DMS53 treated with DMSO at 0.1 percent for 48 hours (cell line): ENCODE measurements at regions not wholly inside any gene's neighbourhood (a gene's known extent, or its start where the extent isn't known, plus 50 kb on each side); places are given as distances from the start of the nearest gene placed in this dataset.
A peak's percentile ranks its signal among the peaks of the same experiment; 100 is the strongest.

Experiments
- DNase-seq: peaks from one replicate; lab custom pipeline; 2025; ENCODE audit not compliant: unreplicated experiment; lab: John Stamatoyannopoulos, UW

DNA sequence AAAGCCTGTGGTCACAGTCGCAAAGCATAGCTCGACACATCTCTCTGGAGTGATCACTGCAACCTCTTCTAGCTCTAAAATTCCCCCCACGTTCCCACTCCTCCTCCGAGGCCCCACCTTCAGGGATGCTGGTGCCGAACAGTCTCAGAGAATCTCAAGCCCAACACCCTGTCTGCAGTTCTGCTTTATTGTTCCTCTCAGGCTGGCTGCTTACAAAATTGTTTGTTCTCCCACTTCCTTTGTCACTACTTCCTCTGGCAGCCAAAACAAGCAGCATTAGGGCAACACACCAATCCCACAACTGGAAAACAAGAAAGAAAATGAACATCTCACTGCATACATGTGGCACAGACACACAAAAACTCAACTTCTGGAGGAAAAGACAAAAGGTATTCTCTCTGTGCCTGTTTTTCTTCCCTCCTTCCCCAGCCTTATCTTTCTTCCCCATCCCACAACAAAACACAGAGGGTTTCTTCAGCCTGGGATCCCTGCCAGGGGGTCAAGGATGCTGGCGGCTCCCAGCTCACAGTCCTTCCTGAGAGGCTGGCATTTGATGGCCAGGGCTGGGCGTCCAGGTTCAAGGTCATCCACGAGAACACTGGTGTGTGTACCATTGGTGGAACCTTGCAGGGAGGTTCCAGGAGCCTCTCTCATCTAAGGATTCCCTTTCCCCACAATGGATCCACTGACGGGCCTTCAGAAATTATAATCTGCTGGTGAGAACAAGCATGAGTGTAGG is 108.4 kb downstream of the TMCO5A start:
- DNase-seq, result no peak

DNA sequence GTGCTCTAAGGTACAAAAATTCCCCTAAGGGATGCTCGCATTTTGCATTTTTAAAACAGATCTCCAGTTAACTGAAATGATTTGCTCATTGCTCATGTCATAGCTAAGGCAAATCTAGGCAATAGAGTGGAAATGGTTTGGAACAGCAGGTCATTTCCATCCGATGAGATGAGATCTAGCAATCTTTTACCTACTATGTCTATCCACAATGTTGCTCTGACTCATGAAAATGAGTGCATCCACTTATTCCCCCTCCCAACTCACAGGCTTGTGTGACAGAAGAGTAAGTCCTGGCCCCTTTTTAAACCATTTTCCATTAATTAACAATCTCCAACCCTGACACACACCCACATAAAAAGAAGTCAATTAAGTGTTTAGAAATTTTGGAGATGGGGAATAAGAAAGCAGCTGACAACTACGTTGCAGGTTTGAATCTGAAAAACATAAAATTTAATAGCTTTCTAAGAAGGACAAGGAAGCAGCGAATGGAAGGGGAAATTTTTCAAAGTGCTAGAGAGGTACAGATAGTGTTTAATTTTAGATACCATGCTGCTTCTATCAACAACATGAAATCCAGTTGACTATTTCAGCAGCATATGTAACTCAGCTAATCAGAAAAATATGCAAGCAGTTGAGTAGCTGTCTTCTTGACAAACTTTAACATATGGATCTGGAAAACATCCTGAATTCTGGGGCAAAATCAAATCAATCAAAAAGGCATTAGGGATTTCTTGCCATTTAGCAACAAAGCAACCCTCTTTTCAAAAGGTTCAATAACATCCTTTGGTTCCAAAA is 112.0 kb downstream of the TMCO5A start:
- no peak for DNase-seq

DNA sequence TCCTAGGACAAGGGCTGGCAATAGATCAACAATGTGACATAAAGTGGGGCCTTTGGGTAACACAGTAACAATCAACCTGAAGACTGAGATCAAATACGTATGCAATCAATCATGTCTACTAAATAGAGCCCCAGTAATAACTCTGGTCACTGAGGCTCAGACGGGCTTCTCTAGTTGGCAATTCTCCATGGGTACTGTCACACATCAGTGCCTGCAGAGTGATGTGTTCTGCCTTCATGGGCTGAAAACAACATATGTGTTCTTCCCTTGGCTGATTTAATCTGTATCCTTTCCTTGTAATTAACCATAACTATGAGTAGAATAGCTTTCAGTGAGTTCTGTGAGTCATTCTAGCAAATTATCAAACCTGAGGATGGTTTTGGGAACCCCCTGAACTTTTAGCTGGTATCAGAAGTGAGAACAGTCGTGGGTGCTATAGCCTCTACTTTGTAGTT is 113.6 kb downstream of the TMCO5A start:
- DNase-seq, result no peak

DNA sequence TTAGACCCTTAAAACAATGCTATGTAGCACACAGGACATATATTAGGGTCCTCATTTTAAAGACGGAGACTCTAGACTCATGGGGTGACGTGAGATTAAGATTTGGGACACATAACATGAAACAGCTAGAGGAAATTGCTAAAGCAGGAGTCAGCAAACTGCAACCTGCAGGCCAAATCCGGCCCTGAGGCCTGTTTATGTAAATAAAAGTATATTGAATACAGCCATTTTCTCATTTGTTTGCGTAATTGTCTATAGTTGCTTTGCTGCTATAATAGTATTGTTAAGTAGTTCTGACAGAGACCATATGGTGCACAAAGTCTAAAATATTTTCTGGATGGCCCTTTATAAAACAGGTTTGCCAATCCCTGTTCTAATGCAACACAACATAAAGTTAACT is 115.5 kb downstream of the TMCO5A start:
- DNase-seq, result no peak

DNA sequence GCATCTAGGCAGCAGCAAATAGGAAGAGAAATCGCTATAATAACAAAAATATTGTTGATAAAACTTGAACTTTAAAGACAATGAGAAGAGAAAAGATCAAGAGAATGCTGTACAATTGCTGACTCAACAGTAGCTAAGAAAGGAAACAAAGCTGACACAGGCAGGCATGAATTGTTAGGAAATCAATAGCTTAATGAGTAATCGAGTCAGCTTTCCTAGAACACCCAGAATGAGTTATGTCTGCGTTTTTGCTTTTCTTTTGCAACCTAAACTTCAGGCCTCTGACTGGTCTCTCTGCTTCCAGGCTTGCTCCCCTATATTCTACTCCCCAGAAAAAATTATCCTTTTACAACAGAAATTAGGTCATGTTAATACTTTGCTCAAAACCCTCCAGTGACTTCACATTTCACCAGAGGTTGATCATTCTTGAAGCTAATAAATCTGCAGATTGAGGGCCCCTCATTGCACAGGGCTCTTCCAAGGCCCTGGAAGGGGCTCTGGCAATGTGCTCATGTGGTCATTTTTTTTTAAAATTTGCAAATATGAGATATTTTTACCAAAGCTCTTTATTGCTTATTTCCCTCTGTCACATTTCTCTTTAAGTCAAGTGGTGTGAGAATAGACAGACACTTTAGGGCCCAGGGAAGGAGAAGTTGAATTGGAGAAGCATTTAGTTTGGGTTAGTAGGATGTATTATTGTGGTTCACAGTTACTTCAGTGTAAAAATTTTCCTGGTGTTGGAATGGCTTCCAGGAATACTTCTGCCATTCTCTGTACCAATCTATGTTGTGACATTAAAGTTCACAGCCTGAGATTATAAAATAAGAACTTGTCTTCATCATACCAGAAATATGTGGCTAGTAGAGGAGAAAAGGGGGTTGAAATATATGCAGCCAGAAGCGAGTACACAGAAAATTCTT is 116.3 kb downstream of the TMCO5A start:
- DNase-seq, result no peak

DNA sequence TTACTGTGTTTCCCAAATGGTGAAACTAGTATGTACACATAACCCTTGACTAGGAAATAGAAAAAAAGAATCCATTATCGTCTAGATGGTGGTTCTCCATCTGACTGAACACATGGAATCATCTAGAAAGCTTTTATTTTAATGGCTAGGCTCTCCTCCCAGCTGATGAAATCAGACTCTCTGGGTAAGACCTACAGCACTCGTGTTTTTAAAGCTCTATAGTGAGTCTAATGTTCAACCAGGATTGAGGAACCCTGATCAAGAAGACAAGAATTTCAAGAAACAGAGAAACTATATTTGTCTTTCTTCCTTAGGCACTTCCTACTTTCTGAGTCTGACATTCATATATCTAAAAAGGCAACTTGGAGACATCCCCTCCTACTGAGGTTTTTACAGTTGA is 118.8 kb downstream of the TMCO5A start:
- no peak for DNase-seq

DNA sequence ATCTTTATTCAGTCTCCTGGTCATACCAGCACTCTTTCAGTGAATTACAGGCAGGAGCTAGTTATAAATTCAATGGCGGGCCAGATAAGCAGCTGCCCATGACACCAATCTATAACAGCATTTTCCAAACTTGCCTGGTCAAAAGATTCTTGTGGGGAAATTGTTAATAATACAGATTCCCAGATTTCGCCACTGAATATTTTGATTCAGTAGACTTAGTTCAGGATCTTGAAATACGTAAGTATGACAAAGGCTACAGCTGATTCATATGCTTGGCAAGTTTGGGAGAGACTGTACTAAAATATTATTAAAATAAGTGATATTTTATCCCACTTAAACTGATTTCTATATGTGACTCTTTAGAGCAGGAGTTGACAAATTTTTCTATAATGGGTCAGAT is 119.3 kb downstream of the TMCO5A start:
- DNase-seq, result no peak

DNA sequence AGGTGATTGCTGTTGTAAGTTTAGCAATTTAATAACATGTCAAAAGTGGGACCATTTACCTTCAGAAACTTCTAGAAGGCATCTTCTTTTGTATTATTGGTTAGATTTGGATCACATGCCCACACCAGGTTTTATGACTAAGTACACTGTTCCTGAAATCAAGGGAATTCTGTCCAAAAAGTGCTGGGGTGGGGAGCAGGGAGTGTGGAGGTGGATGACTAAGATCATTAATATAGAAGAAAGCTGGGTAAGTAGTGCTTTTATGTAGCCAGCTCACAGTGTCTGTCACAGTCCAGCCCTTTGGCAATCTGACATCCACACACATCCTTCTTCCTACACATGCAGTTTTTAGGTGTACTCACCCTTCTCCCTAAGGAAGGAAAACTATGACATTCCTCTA is 120.0 kb downstream of the TMCO5A start:
- no peak for DNase-seq

DNA sequence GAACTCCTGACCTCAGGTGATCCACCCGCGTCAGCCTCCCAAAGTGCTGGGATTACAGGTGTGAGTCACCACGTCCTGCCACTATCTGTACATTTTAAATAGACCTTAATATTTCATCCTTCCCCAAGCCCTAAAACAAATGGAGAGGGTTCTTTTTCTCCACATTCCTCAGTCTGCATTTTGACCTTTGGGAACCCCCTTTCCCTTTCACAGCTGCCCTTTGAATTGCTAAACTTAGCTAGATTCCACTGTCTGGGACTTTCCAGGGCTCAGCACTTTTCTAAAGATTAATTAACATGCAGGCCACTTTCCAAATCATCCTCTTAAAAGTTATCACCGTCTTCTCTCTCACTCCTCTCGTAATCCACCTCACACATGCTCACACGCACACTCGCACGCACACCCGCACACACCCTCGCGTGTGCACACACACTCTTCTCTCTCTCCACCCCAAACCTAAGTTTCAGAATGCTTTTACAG is 124.2 kb downstream of the TMCO5A start:
- DNase-seq, result no peak

DNA sequence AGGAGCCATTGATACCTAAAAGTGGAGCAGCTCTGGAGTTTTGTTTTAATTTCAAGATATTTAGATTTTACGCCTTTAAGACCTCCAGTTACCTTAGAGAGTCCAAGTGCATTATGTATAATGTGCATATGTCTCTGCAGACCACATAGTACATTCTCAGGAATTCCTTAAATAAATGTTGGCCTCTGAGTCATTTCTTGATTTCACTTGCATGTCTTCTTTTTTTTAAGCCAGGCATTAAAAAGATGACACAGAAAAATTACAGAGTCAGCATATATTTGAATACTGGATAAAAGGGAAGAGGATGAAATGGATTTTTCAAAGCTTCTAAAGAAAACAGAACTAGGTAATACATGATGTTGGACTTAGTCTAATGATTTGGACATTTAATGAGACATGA is 125.2 kb downstream of the TMCO5A start:
- no peak for DNase-seq

DNA sequence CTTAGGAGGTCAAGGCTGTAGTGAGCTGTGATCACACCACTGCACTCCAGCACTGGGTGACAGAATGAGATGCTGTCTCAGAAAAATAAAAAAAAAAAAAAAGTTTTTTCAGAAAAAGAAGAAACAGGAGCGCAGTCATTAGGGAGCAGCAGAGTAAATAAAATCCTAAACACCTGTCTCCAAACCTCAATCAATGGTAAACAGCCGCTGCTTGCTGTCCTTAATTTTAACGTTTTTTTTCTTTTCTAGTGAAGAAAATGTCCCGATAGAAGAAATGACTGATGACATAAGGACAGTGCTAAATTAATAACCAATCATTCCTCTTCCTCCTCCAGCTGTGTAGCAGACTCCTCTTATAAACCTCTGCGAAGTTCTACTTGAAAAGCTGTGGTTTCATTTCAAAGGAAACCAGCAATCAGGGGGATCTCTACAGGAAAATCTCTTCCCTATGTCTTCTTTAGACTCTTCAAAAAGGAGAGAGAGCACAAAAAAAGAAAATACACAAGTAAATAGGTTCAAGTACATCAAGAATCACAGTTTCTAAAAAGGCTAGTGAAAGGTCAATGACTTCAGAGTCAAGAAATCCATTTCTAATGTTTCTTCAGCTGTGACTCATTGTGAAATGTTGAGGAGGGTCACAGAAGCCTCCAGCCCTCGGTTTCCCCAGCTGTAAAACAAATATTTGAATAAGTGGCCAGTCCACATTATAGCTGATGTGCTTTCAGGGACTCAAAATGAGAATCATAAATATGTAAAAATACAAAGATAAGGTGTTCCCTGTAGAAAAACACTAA is 127.6 kb downstream of the TMCO5A start:
- no peak for DNase-seq

DNA sequence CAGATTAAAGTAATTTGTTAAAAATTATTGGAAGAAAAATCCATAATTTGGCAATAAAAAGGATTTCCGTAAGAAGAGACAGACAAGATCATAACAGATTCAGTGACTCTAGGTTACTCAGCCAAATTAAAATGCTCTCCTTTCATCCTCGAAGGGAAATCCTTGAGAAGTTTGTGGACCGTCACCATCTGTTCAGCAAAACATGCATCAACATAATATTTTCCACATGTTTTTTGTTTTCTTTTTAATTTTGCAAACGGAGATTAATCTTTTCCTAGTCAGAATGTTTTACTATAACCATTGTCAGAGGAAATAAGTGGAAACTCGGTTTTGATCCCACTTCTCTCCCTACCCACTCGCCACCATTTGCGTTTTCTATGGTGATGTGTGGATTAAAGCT is 128.3 kb downstream of the TMCO5A start:
- DNase-seq, result no peak

DNA sequence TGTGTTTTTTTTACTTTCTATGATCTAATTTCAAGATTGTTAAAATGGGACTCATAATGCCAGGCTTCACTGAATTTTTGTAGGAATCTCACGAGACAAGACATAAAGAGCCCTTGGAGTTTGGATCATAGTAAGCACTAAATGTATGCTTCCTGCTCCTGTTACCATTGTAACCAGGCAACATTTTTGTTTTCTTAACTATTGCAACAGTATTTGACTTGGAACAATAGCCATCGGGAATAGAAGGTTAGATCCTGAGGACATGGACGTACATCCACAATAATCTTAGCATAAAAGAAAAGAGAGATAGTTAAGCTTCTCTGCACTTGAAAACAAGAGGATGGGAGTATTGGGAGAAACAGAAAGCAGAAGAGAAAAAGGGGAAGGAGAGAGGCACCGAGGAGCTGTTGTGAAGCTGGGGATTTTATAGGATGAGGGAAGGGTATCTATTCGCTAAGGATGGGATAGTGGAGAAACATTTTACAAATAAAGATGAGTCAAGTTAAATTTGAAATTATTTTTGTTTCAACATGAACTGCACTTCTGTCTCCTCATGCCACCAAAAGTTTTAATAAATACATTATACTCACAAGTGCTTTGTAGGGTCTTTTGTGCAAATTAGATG is 131.4 kb downstream of the TMCO5A start:
- DNase-seq, result no peak

DNA sequence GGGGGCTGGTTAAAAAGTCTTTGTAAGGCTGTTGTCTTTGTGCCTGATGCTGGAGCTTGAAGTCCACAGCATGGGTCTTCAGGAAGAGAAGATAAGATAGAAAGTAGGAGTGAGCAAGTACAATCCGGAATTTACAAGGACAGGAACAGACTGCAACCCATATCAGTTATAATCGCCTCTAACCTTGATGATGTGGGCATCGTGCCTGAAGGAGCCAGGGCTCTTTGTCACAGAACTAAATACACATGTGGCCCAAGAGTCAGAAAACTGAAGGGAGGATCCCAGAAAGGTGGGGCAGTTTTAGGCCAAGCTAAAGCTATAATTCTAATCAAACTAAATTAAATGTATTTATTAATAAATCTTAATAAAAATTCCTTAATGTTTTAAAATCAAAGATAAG is 132.2 kb downstream of the TMCO5A start:
- DNase-seq, result no peak

DNA sequence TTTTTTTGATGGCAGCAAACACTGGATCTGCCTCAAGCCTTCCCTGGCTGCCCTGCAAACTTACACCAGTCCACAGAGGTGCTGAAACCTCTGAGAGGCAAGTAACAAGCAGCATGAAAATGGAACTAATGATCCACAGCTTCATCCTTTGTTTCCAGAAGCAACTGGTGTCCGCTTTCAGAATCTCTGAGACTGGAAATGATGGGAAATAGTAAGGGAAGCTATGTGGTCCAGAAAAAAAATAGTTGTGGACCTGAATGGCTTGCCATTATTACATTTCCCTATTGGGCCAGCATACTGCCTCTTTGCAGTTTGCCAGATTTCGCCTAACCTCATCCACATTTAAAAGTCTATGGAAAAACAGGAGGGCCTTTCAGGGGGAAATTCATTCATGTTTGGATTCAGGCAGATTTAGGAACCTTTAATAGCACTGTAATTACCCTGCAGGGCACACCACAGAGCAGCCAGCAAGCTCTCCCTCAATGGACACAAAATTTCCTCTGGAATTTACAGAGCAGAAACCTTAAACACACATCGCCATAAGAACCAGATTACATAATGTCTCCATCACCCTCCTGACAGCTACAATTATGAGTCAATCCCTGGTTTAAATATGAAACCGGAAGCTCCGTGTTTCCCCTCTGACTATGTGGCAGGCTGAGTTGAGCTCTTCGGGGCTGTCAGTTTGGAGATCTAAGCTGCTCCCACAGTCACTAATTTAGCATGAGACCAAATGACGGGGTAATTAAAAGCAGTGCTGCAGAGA is 134.4 kb downstream of the TMCO5A start:
- DNase-seq, result peak; percentile 14

DNA sequence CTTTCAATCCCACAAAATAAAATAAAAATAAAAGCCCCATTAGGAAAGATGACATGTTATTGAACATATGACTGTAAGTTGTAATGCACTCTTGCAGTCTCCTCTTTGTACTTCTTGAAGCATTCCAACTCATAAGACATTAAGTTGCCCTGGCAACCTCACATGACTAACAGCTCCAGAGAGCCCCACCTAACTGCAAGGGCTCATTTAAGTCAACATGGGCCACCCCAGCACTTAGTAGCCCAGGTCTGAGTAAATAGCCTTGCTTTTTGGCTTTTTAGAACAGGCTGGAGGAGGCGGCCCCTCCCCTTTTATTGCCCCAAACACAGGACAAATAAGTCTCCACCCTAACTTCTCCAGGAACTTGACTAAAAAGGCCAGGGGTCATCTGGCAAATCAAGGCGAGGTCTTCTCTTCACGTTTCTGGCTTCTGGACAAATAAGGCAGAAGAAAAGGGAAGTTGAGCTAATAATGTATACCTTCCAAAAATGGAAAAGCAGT is 135.1 kb downstream of the TMCO5A start:
- no peak for DNase-seq

DNA sequence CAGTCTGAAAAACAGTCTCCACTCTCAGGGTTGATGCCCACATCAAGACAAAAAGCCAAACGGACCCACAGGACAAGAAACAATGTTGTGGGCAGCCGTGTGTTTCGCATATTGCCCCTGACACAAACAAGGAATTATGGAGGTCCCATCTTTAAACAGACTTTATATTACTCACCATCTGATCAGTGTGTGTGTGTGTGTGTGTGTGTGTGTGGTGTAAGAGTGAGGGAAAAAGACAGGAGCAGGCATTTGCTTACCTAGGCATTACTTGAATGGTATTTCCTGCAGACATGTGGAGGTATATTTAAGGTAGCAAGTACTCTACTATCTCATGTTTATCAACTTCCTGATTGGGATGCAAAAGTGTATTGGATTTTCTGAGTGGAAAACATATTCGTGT is 136.3 kb downstream of the TMCO5A start:
- DNase-seq, result no peak

DNA sequence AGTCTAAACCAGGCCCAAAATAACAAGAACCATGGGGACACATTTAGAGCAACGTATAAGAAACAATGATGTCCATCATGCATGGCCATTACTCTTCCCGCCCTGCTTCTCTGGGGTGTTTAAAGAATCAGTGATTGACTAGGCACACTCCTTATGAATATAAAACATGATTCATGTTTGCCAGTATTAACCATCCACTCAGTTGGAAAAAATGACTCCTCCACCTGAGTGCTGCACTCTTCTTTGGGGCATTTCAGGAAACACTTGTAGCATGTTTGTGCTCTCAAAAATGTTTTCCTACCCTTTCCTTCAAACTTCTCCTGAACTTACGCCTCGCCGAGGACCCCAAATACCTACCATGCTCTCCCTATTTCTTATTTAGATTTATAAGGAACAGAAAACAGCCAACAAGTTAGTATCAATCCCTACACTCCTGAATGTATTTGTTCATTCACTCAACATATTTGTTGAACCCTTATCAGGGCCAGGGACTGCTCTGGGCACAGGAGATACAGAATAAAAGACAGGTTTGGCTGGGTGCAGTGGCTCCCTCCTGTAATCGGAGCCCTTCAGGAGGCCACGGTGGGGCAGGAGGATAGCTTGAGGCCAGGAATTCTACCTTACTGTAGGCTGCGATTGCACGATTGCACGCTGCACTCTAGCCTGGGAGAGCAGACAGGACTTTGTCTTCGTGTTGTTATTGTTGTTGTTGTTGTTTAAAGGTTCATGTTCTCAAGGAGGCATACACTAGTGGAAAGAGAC is 137.0 kb downstream of the TMCO5A start:
- DNase-seq, result no peak

DNA sequence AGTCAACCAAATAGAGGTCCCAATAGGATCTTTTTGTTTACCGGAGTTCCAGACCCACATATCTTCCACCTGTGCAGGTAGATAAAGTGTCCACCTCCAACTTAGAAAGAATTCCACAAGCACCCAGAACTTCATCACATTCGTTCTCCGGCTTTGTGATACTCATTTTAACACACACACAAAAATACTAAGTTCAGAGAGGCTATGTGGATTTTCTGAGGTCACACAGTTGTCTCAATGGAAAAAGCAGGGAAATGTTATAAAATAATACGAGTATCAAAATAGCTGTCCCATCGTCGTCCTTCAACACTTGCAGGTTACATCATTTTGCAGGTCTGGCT is 137.5 kb downstream of the TMCO5A start:
- DNase-seq, result no peak
